ENCODE measurements at regions not wholly inside any gene's neighbourhood (a gene's known extent, or its start where the extent isn't known, plus 50 kb on each side); places are given as distances from the start of the nearest gene placed in this dataset.
A peak's percentile ranks its signal among the peaks of the same experiment; 100 is the strongest.
"Not testable (repeated sequence)": the region's sequence is repeated elsewhere in the genome, so short reads cannot be mapped to it uniquely, and the experiment has no call there.

- not testable (repeated sequence) for DNase-seq
These were observed 75.7 kb downstream of the QDPR start for GRCh38 chr4:17436047-17436749.

DNA sequence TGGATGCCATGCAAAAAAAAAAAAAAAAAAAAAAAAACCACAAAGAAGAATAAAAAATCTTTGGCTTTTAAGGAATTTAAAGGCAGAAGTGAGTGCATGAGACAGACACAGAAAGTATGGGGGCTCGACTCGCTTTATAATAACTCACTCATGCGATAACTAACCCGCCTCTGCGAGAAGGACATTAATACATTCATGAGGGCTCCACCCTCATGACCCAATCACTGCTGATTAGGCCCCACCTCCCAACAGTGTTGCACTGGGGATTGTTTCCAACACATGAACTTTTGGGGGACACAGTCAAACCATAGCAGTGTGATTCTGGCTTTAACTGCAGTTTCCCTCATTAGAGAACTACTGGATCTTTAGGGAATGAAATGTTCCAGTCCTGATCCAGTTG is 78.1 kb downstream of the QDPR start:
- DNase-seq, result no peak

GRCh38 chr4:17427991-17428390 is 83.9 kb downstream of the QDPR start:
- no peak for DNase-seq

- DNase-seq, result no peak
These were observed 85.7 kb downstream of the QDPR start for GRCh38 chr4:17426222-17426621.

GRCh38 chr4:17418010-17418409 is 93.9 kb downstream of the QDPR start:
- DNase-seq, result no peak

DNA sequence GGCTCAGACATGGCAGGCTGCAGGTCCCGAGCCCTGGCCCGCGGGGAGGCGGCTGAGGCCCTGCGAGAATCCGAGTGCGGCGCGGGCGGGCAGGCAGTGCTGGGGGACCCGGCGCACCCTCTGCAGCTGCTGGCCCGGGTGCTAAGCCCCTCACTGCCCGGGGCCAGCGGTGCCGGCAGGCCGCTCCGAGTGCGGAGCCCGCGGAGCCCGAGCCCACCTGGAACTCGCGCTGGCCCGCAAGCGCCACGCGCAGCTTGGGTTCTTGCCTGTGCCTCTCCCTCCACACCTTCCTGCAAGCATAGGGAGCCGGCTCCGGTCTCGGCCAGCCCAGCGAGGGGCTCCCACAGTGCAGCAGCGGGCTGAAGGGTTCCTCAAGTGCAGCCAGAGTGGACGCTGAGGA is 97.5 kb downstream of the QDPR start:
- DNase-seq, result no peak

GRCh38 chr4:17400686-17401085 is 111.2 kb downstream of the QDPR start:
- no peak for DNase-seq

- no peak for DNase-seq
These were observed 113.1 kb downstream of the QDPR start for GRCh38 chr4:17398805-17399204.

- no peak for DNase-seq
These were observed 113.9 kb downstream of the QDPR start for GRCh38 chr4:17398035-17398434.

DNA sequence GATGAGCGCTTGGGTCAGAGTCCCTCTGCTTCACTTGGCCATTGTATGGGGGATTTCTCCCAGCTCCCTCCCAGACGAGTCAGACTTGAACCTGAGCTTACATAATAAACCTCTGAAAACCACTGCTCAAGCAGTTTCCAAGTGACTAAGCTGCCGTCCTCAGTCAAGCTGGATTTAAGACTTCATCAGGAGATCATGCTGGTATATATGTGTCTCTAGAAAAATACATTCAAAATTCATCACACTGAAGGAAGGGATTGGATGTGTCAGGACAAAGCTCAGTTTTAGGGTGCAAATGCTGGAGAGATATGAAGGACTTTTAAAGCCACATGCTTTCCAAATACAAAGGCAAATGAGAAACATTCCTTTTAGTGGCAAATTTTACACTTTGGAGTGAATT is 114.3 kb downstream of the QDPR start:
- no peak for DNase-seq

DNA sequence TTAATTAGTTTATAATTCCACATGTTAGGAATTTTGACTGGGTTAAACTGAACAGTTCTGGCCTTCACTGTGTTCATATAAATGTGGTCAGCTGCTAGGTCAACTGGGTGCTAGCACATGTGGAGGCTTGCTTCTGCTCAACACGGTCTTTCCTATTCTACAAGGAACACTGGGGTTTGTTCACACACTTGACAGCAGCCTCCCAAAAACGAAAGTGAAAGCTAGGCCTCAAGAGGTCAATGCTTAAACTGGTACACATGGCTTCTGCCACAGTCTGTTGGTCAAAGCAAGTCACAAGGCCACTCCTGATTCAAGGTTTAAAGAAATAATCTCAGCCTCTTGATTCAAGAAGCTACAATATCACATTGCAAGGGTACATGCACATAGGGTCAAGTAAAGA is 126.5 kb downstream of the QDPR start:
- peak in 1 of 2 donors; percentile 48 for DNase-seq

- no peak for DNase-seq
These were observed 131.5 kb downstream of the QDPR start for GRCh38 chr4:17380347-17380746.

- no peak for DNase-seq
These were observed 135.7 kb downstream of the QDPR start for GRCh38 chr4:17376205-17376604.

DNA sequence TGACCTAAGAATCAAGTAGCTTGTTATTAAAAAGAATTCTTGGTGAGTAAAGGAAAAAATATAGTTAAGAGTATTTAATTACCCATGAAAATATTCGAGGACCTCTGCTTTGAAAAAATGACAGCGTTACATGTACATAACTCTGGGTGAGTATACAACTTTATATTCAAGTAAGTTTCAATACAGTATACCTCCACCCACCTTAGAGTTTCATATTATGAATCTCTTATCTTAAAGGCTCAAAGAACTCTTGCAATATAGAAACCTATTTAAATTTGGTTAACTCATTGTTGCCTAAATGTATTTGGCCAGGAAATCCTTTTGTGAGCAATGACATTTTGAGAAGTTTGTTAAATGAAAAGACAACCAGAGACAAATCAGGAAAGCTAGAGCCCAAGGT is 138.2 kb downstream of the QDPR start:
- DNase-seq, result no peak

DNA sequence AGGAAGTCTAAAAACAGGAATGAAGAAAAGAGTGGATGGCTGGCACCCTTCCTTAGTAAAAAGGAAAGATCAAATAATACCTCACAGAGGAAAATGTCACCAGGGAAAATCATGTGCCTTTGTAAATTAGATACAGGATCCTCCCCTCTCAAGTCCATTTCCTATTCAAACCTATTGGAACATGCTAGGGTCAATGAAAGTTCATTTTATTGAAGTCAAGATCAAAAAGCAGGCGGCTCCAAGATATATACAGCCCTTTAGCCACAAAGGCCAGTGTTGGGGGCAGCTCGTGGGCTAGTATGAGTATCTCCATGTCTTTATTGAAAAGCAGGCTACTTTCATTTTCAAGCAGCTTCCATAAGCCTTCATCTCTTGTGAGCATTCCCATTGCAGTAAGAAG is 141.1 kb downstream of the QDPR start:
- no peak for DNase-seq

GRCh38 chr4:17368408-17368807 is 143.5 kb downstream of the QDPR start:
- DNase-seq, result no peak

DNA sequence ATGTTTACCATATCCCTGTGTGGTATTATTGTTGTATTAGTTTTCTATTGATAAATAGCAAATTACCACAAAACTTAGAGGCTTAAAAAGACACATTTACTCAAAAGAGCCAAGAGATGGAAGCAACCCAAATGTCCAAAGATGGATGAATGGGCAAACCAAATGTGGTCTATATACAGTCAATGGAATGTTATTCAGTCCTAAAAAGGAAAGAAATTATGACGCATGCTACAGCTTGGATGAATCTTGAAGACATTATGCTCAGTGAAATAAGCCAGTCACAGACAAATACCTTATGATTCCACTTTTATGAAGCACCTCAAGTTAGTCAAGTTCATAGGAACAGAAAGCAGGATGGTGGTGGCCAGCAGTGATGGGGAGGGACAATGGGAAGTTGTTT is 144.7 kb downstream of the QDPR start:
- DNase-seq, result no peak

GRCh38 chr4:17366496-17366895 is 145.4 kb downstream of the QDPR start:
- no peak for DNase-seq

GRCh38 chr4:17362430-17362829 is 149.5 kb downstream of the QDPR start:
- no peak for DNase-seq

GRCh38 chr4:17358241-17358640 is 153.6 kb downstream of the QDPR start:
- DNase-seq, result no peak

DNA sequence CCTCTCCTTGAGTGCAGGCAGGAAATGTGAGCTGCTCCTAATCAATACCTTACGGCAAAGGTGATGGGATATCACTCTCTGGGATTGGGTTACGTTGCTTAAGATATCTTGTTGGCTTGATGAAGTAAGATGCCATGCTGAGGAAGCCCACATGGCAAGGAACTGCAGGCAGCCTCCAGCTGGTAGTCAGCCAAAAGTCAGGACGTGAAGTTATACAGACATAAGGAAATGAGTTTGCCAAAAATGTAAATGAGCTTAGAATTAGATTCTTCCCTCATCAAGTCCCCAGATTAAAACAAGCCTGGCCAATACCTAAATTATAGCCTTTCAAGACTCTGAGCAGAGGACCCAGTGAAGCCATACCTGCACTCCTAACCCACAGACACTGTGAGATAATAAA is 155.0 kb downstream of the QDPR start:
- DNase-seq, result no peak

DNA sequence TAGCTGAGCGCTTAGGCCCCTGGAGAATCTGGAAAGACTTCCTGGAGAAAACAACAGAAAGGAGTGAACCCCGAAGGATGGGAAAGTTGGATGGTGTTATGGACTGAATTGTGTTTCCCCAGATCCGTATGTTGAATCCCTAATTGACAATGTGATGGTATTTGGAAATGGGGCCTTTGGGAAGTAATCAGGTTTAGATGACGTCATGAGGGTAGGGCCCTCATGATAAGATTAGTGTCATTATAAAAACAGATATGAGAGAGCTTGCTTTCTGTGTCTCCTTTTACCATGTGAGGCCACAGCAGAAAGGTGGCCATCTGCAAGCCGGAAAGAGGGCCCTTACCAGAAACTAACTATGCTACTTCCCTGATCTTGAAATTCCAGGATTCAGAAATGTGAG is 159.5 kb downstream of the QDPR start:
- DNase-seq, result no peak

- DNase-seq, result peak in 1 of 2 donors; percentile 48
These were observed 164.4 kb downstream of the QDPR start for GRCh38 chr4:17347445-17347844.

DNA sequence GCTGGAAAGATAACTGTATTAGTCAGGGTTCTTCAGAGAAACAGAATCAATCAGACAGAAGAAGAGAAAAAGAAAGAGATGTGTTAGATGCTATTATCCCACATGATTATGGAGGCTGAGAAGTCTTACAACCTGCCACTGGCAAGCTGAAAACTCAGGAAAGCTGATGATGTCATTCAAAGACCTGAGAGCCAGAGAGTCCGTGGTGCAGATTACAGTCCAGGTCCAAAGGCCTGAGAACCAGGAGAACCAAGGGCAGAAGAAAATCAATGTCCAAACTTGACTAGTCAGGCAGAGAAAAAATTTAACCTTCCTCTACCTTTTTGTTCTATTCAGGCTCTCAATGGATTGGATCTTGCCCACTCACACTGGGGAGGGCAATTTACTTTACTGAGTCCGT is 172.5 kb downstream of the QDPR start:
- DNase-seq, result no peak

DNA sequence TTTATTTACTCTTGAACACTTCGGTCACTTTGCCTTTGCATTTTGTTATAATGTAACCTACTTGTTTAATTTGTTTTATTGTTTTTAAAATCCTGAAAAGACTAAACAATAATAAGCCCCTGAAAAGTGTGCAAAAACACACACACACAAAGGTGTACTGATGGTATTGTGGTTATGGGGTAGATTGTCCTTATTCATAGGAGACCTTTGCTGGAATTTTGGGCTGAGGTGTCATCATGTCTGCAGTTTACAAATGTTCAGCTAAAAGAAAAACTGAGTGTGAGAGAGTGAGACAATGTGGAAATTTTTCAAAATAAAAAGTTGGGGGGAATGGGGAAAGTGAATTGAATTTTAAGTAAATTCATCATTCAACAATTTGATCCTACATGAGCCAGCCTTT is 174.9 kb downstream of the QDPR start:
- DNase-seq, result no peak
